ENCODE measurements at regions not wholly inside any gene's neighbourhood (a gene's known extent, or its start where the extent isn't known, plus 50 kb on each side); places are given as distances from the start of the nearest gene placed in this dataset.
"Not testable (repeated sequence)": the region's sequence is repeated elsewhere in the genome, so short reads cannot be mapped to it uniquely, and the experiment has no call there.

DNA sequence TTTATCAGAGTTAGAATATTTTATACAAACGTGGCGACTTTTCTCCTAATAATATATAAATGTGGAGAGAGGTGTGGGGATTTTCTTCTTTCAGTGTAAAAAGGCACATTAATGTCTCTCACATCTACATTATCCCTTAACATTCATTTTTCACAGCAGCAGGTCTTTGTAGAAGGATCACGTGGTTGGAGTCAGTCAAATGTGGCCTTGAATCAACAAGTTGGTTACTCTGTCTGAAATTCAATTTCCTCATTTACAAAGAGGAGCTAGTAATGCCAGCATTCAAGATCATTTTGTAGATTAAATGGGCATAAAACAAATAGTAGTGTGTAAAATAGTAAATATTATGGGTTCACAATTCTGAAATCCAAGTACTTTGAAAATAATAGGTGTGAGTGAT lies 183.1 kb upstream of the SEMA3E start:
- DNase-seq (ENCODE audit: low read depth in 3 of 3, low spot score in 2 of 3): no peak

DNA sequence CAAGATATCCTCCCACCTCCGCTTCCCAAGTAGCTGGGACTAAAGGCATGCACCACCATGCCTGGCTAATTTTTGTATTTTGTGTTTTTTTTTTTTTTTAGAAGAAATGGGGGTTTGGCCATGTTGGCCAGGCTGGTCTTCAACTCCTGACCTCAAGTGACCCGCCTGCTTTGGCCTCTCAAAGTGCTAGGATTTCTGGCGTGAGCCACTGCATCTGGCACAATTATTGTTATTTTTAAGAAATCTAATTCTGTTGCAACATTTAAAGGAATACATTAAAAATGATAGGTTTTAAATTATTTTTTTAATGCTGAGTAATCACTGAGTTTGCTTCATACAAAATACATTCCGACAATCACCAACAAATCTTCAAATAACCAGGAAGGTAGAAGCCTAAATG lies 178.1 kb upstream of the SEMA3E start:
- no peak for DNase-seq (ENCODE audit: low read depth in 3 of 3, low spot score in 2 of 3)

GRCh38 chr7:83824214-83824613 lies 175.3 kb upstream of the SEMA3E start:
- DNase-seq (ENCODE audit: low read depth in 3 of 3, low spot score in 2 of 3): no peak

GRCh38 chr7:83821866-83822265 lies 172.9 kb upstream of the SEMA3E start:
- DNase-seq (ENCODE audit: low read depth in 3 of 3, low spot score in 2 of 3): no peak

DNA sequence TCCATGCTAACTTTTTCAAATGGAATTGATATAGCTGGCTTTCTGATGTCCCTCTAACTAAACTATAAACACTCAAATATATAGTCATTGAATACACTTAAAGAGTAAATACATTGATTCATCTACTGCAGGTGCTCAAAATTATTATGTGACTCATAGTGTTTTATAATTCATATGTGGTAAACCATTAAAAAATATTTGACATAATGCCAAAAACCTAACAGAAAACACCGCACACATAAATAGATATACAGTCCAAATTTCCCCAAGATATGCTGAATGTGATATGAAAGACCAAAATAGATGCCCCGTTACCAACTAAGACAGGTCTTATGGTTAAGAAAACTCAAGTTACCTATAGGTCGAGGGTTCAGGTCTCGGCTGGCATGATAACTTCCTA lies 171.7 kb upstream of the SEMA3E start:
- DNase-seq (ENCODE audit: low read depth in 3 of 3, low spot score in 2 of 3): no peak

DNA sequence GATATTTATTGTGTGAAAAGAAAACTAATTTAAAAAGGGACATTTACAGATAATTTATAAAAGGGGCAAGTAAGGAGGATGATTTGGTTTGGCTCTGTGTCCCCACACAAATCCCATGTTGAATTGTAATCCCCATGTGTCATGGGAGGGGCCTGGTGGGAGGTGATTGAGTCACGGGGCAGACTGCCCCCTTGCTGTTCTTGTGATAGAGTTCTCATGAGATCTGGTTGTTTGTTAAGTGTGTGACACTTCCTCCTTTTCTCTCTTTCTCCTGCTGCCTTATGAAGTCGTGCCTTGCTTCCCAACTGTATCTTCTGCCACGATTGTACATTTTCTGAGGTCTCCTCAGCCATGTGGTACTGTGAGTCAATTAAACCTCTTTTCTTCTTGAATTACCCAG lies 171.0 kb upstream of the SEMA3E start:
- no peak for DNase-seq (ENCODE audit: low read depth in 3 of 3, low spot score in 2 of 3)

DNA sequence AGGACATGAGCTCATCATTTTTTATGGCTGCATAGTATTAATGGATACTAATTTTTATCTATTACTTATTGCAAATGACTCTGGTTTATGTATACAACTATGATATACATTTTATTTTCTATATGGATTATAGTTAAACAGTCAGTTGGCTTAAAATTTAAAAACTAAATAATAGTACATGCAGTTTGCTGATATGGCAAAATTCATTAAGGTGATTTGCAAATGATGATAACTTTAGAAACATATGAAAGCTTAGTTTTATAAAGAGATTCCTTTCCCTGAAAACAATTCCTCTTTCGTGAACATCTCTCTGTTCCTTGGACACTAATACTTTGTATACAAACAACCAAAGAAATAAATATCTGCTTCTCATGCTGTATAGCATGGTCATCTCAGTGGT lies 165.5 kb upstream of the SEMA3E start:
- no peak for DNase-seq (ENCODE audit: low read depth in 3 of 3, low spot score in 2 of 3)

DNA sequence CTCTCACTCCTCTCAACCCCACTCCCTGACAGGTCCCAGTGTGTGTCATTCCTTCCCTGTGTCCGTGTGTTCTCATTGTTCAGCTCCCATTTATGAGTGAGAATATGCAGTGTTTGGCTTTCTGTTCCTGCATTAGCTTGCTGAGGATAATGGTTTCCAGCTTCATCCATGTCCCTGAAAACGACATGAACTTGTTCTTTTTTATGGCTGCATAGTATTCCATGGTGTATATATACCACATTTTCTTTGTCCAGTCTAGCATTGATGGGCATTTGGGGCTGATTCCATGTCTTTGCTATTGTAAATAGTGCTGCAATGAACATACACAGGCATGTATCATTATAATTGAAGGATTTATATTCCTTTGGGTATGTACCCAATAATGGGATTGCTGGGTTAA lies 163.6 kb upstream of the SEMA3E start:
- DNase-seq (ENCODE audit: low read depth in 3 of 3, low spot score in 2 of 3): not testable (repeated sequence)

DNA sequence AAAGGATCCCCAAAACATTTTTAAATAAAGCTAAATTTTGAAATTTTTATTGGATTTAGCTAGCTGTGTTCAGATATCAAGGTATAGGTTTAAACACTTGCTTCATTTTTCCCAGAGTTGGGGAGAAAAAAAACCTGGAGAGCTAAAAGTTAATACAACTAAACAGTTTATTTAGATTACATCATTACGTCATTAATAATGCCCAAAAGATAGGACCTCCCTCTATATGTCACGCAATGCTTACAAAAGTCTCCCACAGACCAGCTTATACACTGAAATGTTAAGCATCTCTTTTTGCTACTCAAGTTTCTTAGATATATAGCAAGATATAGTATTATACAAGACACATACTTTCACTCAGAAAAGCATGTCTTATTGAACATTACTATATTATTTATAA lies 160.0 kb upstream of the SEMA3E start:
- DNase-seq (ENCODE audit: low read depth in 3 of 3, low spot score in 2 of 3): no peak

DNA sequence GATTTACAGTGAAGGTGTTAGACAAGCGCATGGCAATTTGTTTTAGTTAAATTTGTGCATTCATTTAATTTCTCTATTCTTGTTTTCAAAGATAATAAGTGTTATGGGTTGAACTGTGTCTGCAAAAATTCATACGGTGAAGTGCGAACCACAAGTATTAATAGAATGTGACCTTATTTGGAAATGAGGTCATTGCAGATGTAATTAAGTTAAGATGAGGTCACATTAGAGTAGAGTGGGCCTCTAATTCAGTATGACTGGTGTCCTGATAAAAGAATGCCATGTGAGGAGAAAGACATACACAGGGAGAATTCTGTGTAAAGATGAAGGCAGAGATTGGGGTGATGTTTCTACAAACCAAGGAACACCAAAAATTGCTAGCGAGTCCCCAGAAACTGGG lies 158.8 kb upstream of the SEMA3E start:
- DNase-seq (ENCODE audit: low read depth in 3 of 3, low spot score in 2 of 3): no peak

- DNase-seq (ENCODE audit: low read depth in 3 of 3, low spot score in 2 of 3): no peak
Measured at GRCh38 chr7:83806538-83806937, 157.6 kb upstream of the SEMA3E start.

DNA sequence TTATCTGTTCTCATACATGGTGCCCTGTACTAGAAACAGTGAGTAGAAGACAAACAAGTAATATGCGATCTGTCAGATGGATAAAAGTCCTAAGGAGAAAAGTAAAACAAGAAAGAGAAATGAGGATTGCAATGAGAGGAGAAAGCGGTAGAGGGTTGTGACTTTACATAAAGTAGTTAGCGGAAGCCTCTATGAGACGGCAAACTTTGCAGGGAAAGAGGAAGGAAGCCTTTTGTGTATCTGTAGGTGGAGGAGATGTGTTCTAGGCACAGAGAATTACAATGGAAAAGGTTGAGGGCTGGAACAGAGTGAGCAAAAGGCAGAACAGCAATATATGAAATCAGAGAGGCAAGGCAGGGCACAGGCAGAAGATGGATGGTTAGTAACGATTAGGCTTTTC lies 150.4 kb upstream of the SEMA3E start:
- DNase-seq (ENCODE audit: low read depth in 3 of 3, low spot score in 2 of 3): no peak

DNA sequence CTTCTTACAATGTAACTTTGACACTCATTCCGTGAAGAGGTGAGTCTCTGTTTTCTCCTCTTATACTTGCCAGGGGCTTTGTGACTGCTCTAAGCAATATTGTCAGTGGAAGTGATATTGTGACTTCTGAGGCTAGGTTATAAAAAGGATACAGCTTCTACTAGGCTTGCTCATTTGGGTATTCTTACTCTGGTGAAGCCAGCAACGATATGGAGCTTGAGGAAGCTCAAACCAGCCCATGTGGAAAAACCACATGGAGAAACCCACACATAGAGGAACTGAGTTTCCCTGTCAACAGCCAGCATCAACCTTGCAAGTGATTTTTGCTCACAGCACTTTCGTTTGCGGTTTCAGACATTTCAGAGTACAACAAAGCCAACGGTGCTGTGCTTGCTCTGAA lies 149.6 kb upstream of the SEMA3E start:
- DNase-seq (ENCODE audit: low read depth in 3 of 3, low spot score in 2 of 3): no peak

GRCh38 chr7:83796760-83797159 lies 147.8 kb upstream of the SEMA3E start:
- DNase-seq (ENCODE audit: low read depth in 3 of 3, low spot score in 2 of 3): no peak

DNA sequence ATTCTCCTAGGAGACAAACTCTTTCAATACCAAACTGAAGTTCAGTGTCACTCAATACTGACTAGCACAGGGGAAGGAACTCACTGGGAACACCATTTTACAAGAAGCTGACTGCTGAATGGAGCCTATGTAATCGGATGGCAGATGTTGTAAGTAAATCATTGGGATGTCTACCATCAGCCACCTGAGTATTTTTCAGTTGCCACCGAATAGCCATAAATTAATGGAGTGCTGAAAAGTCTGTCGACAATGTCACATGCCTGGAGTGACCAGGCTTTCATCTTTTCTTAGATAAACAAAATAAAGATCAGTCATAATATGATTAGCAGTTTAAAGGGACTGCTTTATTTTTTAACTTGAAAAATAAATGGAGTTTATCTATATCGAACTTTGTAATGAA lies 145.9 kb upstream of the SEMA3E start:
- DNase-seq (ENCODE audit: low read depth in 3 of 3, low spot score in 2 of 3): no peak

DNA sequence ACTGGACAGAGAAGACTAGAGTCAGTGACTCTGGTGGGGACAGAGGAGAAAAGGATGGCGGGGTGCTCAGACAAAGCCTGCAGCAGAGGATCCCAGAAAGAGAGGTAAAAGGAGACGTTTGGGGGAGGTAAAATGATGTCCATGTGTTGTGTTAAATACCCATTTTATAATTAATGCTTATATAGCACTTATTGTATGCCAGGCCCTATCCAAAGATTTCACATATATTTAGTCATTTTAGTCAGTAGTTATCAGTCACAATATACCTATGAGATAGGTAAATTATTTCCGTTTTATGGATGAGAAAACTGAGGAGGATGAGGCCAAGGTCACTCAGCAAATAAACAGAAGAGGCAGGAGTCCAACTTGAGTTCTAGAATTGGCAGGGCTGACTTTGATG lies 144.6 kb upstream of the SEMA3E start:
- DNase-seq (ENCODE audit: low read depth in 3 of 3, low spot score in 2 of 3): no peak

DNA sequence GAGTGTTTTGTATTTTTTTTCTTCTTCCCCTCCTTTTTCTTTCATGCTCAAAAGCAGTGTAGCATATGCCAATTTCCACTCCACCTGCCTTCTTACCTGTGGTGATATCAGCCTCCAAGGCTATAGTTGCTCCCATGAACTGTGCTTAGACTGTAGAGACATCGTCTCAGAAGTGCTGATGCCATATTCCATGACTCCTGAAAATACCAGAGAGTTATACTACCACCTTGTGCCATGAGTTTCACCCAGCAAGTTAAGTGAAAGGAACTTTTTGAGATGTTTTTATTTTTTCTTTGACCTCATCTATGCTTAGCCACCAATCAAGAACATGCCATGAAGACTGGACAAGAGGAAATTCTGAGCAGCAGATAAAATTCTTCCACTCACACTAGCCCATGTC lies 142.8 kb upstream of the SEMA3E start:
- DNase-seq (ENCODE audit: low read depth in 3 of 3, low spot score in 2 of 3): no peak

- DNase-seq (ENCODE audit: low read depth in 3 of 3, low spot score in 2 of 3): no peak
Measured at GRCh38 chr7:83786858-83787257, 137.9 kb upstream of the SEMA3E start.

GRCh38 chr7:83782628-83783027 lies 133.7 kb upstream of the SEMA3E start:
- DNase-seq (ENCODE audit: low read depth in 3 of 3, low spot score in 2 of 3): no peak

DNA sequence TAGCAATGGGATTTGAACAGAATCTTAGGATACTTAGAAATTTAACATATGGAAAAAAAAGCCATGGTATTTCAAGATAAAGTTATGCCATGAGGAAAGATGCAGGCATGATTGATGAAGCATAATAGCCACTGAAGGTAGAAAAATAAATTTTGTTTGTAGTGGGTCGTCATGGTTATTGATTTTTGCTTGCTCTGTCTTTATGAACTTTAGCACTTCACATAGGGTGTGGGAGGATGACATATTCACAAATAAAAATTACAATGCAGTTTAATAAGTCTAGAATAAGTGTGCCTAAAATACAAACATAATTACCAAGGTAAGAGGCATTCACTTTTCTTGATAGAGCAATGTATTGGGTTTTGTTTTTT lies 129.1 kb upstream of the SEMA3E start:
- no peak for DNase-seq (ENCODE audit: low read depth in 3 of 3, low spot score in 2 of 3)

DNA sequence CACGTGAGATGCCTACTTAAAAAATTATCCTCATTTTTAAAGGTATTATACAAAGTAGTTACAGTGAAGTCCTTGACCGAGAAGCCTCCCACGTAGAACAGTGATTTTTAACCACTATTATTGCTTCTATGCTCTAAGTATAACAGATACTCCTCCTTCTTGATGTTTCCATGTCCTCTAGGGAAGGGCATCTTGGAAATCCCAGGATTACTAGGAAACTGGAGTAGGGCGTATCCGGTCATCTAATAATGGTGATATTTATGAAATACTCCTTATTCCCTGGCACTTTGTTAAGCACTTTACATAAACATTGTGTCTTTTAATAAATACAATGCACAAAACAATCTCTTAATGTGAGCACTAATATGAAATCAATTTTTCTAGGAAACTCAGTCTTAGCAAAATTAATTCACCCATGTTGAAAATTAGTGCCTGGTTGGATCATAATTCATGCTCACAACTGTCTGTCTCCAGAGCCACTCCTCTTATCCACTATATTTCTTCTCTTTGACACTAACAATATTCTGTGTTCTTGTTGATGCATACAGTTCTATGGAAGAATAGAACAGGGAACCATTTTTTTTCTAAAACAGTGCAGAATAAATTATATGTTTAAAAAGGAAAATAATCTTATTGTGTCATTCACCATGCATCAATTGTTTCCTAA lies 128.6 kb upstream of the SEMA3E start:
- no peak for DNase-seq (ENCODE audit: low read depth in 3 of 3, low spot score in 2 of 3)

GRCh38 chr7:83769407-83769806 lies 120.5 kb upstream of the SEMA3E start:
- no peak for DNase-seq (ENCODE audit: low read depth in 3 of 3, low spot score in 2 of 3)

- no peak for DNase-seq (ENCODE audit: low read depth in 3 of 3, low spot score in 2 of 3)
Measured at GRCh38 chr7:83751217-83751616, 102.3 kb upstream of the SEMA3E start.
